PFSK-1 (cell line): ENCODE measurements at regions not wholly inside any gene's neighbourhood (a gene's known extent, or its start where the extent isn't known, plus 50 kb on each side); places are given as distances from the start of the nearest gene placed in this dataset.

Source experiments
- FOXP2 ChIP-seq: optimal IDR thresholded peaks from 2 replicates; pipeline ENCODE3; 2011; ENCODE audit warnings: borderline replicate concordance, control low read depth, inconsistent platforms; ENCODE audit not compliant: insufficient read depth; ENCODE audit errors: extremely low read length, extremely low read depth
- POLR2AphosphoS5 ChIP-seq: IDR thresholded peaks from 2 replicates; pipeline ENCODE4 v1.6.1; 2012; ENCODE audit warnings: low read depth, mild to moderate bottlenecking, control low read depth, low read length, moderate library complexity
- REST ChIP-seq, 2 experiments: IDR thresholded peaks; 2 replicates each; pipeline versions ENCODE4 v1.6.1 to v1.8.0; 2011 to 2012; ENCODE audit warnings: low read depth in 2 of 2, low read length in 2 of 2, control low read depth in 1 of 2, inconsistent platforms in 1 of 2, mild to moderate bottlenecking in 1 of 2, moderate library complexity in 1 of 2; ENCODE audit not compliant: insufficient read depth in 1 of 2
- TAF1 ChIP-seq: IDR thresholded peaks from 2 replicates; pipeline ENCODE4 v1.6.1; 2012; ENCODE audit warnings: low read length, control low read depth, borderline replicate concordance; ENCODE audit not compliant: insufficient read depth

- TF ChIP-seq FOXP2 (no peak), POLR2AphosphoS5 (no peak), TAF1 (no peak), REST (IDR thresholded peaks at IDR 0.05; ENCODE audit: insufficient read depth in 1 of 2, low read depth in 2 of 2, low read length in 2 of 2) (no peak)
Measured at GRCh38 chr5:14016549-14016948, 72.1 kb upstream of the DNAH5 start.
